Gastroesophageal sphincter (tissue), 4 donors: ENCODE measurements at regions not wholly inside any gene's neighbourhood (a gene's known extent, or its start where the extent isn't known, plus 50 kb on each side); places are given as distances from the start of the nearest gene placed in this dataset.
"Not testable (repeated sequence)": the region's sequence is repeated elsewhere in the genome, so short reads cannot be mapped to it uniquely, and the experiment has no call there.

Source experiments
- ATAC-seq: fragments of 150-250 bp; one replicate; pipeline ENCODE4 v1.9.1; 2016; ENCODE audit warnings: mild to moderate bottlenecking, moderate library complexity
- H3K27ac ChIP-seq, 4 donors: fragments of 200-600 bp; sonication (generic) in 3 of 4; 1 replicate in 3 of 4; 2 replicates in 1 of 4; pipeline ENCODE4 v1.5.1; 2016 to 2019
- H3K27me3 ChIP-seq: fragments of 200-600 bp; sonication (generic); one replicate; pipeline ENCODE4 v1.5.1; 2019
- H3K36me3 ChIP-seq, 2 donors: fragments of 200-600 bp; sonication (generic); one replicate each; pipeline ENCODE4 v1.5.1; 2019; ENCODE audit warnings: control low read depth in 1 of 2
- H3K4me1 ChIP-seq, 3 donors: fragments of 200-600 bp; sonication (generic); 1 replicate in 2 of 3; 2 replicates in 1 of 3; pipeline ENCODE4 v1.5.1; 2016 to 2019; ENCODE audit warnings: control low read depth in 2 of 3
- H3K4me3 ChIP-seq, 2 donors: fragments of 200-600 bp; sonication (generic); one replicate each; pipeline ENCODE4 v1.5.1; 2019; ENCODE audit warnings: mild to moderate bottlenecking in 1 of 2, moderate library complexity in 1 of 2
- H3K9me3 ChIP-seq, 3 donors: fragments of 200-600 bp; sonication (generic); one replicate each; pipeline ENCODE4 v1.5.1; 2017 to 2019; ENCODE audit warnings: control low read depth in 2 of 3
- CTCF ChIP-seq, 4 experiments: fragments of 200-600 bp in 2 of 4; fragments of 450-650 bp in 2 of 4; sonication (generic) in 1 of 4; IDR thresholded peaks; one replicate each; pipeline ENCODE4 v1.5.1; 2017 to 2019; ENCODE audit warnings: antibody characterized with exemption in 4 of 4, mild to moderate bottlenecking in 2 of 4, moderate library complexity in 2 of 4
- EP300 ChIP-seq: sonication (generic); formaldehyde crosslinking; IDR thresholded peaks from one replicate; pipeline ENCODE4 v1.6.1; 2017; ENCODE audit warnings: antibody characterized with exemption, mild to moderate bottlenecking
- POLR2A ChIP-seq, 2 donors: fragments of 450-650 bp; IDR thresholded peaks; one replicate each; pipeline ENCODE4 v1.6.1; 2017; ENCODE audit warnings: antibody characterized with exemption in 2 of 2, mild to moderate bottlenecking in 2 of 2, moderate library complexity in 1 of 2
- POLR2AphosphoS5 ChIP-seq: sonication (generic); formaldehyde crosslinking; IDR thresholded peaks from one replicate; pipeline ENCODE4 v1.6.1; 2017; ENCODE audit warnings: antibody characterized with exemption
- WGBS, 2 donors: methylation state at CpG; one replicate each; pipeline ENCODE4 v1.1.5; 2018; ENCODE audit warnings: low coverage in 1 of 2; 5-methylcytosine and 5-hydroxymethylcytosine counted together

GRCh38 chr14:40367717-40368116 lies 935.5 kb upstream of the FBXO33 start:
- TF ChIP-seq CTCF (IDR thresholded peaks at IDR 0.05): no peak
- no peak for TF ChIP-seq POLR2A (IDR thresholded peaks at IDR 0.05)
- TF ChIP-seq EP300: no peak
- no peak for TF ChIP-seq POLR2AphosphoS5
- no peak overlapping the region for H3K4me3 ChIP-seq
- ATAC-seq: no peak
- no peaks in the 10 kb centered on the region for H3K36me3 ChIP-seq
- H3K27me3 ChIP-seq: no peaks in the 10 kb centered on the region
- H3K9me3 ChIP-seq: no peaks in the 10 kb centered on the region
- H3K27ac ChIP-seq: no peak overlapping the region
- H3K4me1 ChIP-seq: no peaks in the 10 kb centered on the region

GRCh38 chr14:40365305-40365704 lies 933.1 kb upstream of the FBXO33 start:
- TF ChIP-seq CTCF (IDR thresholded peaks at IDR 0.05) (no peak), POLR2AphosphoS5 (no peak)
- no peaks in the 10 kb centered on the region for H3K9me3 ChIP-seq

GRCh38 chr14:40362856-40363255 lies 930.6 kb upstream of the FBXO33 start:
- ATAC-seq: no peak

More at GRCh38 chr14:40365305-40365704, 933.1 kb upstream of the FBXO33 start:
- H3K4me3 ChIP-seq: no peak overlapping the region
- no peaks in the 10 kb centered on the region for H3K27me3 ChIP-seq
- 52 to 69% methylated on average over 2 of the region's 2 CpGs for WGBS, 2 donors
- no peak overlapping the region for H3K27ac ChIP-seq
- H3K4me1 ChIP-seq: no peaks in the 10 kb centered on the region
- no peaks in the 10 kb centered on the region for H3K36me3 ChIP-seq
- ATAC-seq: no peak

GRCh38 chr14:40354754-40355153 lies 922.5 kb upstream of the FBXO33 start:
- Histone ChIP-seq H3K4me1 (no peaks in the 10 kb centered on the region), H3K9me3 (no peaks in the 10 kb centered on the region), H3K4me3 (no peak overlapping the region), H3K36me3 (no peaks in the 10 kb centered on the region), H3K27ac (no peak overlapping the region), H3K27me3 (no peaks in the 10 kb centered on the region)
- 37 to 61% methylated on average over 2 of the region's 2 CpGs for WGBS, 2 donors
- ATAC-seq: no peak
- TF ChIP-seq EP300: no peak
- TF ChIP-seq CTCF (IDR thresholded peaks at IDR 0.05): no peak
- TF ChIP-seq POLR2AphosphoS5: no peak
- TF ChIP-seq POLR2A (IDR thresholded peaks at IDR 0.05): no peak

More at GRCh38 chr14:40362856-40363255, 930.6 kb upstream of the FBXO33 start:
- Histone ChIP-seq H3K27me3 (no peaks in the 10 kb centered on the region), H3K27ac (no peak overlapping the region), H3K9me3 (no peaks in the 10 kb centered on the region), H3K4me1 (no peaks in the 10 kb centered on the region), H3K36me3 (no peaks in the 10 kb centered on the region), H3K4me3 (no peak overlapping the region)
- TF ChIP-seq CTCF (IDR thresholded peaks at IDR 0.05) (no peak), POLR2AphosphoS5 (no peak), POLR2A (IDR thresholded peaks at IDR 0.05) (no peak), EP300 (no peak)
- 14 to 25% methylated on average over 1 of the region's 1 CpG for WGBS, 2 donors

GRCh38 chr14:40348104-40348503 lies 915.9 kb upstream of the FBXO33 start:
- WGBS, 2 donors: 97 to 100% methylated on average over 1 to 9 of the region's 27 CpGs
- H3K27me3 ChIP-seq, H3K27ac ChIP-seq, H3K4me3 ChIP-seq, H3K9me3 ChIP-seq, H3K4me1 ChIP-seq, H3K36me3 ChIP-seq, ATAC-seq: not testable (repeated sequence)

GRCh38 chr14:40347675-40348074 lies 915.4 kb upstream of the FBXO33 start:
- no peak overlapping the region for H3K27ac ChIP-seq
- H3K36me3 ChIP-seq: no peaks in the 10 kb centered on the region
- ATAC-seq: no peak
- WGBS, 2 donors: 74 to 80% methylated on average over 3 of the region's 3 CpGs
- H3K4me1 ChIP-seq: no peaks in the 10 kb centered on the region
- peaks cover 0 to 9% (median 0%) of the 10 kb centered on the region in 3 donors for H3K9me3 ChIP-seq
- no peak for TF ChIP-seq POLR2A (IDR thresholded peaks at IDR 0.05)
- TF ChIP-seq CTCF (IDR thresholded peaks at IDR 0.05): no peak
- TF ChIP-seq POLR2AphosphoS5: no peak
- TF ChIP-seq EP300: no peak
- no peaks in the 10 kb centered on the region for H3K27me3 ChIP-seq
- no peak overlapping the region for H3K4me3 ChIP-seq
